MV-4-11 (cell line): ENCODE measurements at regions not wholly inside any gene's neighbourhood (a gene's known extent, or its start where the extent isn't known, plus 50 kb on each side); places are given as distances from the start of the nearest gene placed in this dataset.

Experiments used
- DNase-seq: peaks from one replicate; lab custom pipeline; 2025; lab: John Stamatoyannopoulos, UW

DNA sequence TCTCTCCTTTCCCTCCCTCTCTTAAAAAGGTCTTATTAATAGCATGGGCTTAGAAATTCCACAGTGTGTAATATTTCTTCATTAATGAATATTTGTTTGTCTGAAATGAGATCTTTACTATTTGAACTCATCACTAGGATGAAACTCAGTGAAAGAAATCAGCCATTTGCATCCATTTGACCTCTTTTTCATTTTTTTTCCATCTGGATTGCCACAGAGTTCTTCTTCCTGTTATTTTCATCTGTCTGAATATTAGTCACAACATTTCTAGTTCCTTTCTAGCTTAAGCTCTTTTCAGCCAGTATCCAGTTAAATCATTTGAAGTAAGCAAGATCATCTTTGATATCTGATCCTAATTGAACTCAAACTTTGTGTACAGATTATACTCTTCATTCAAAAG is 69.2 kb upstream of the PLS3 start:
- no peak for DNase-seq

DNA sequence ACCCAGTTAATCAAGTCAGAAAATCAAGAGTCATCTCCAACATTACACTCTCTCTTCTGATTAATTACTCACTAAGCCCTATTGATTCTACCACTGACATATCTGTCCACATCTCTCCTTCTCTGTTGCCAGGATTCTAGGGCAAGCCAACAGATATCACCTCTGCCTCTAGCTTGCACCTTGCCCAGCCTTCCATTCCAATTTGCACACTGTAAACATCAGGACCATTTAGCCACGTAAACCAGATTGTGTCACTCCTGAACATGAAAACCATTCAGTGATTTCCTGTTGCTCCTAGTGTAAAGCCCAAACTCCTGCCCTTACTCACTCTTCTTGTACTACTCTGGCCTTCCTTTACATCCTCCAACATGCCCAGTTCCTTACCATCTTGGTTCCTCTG is 68.0 kb upstream of the PLS3 start:
- no peak for DNase-seq

GRCh38 chrX:115494161-115494560 is 66.8 kb upstream of the PLS3 start:
- DNase-seq = no peak

- DNase-seq = peak; percentile 88
Measured at GRCh38 chrX:115499112-115499805, 61.7 kb upstream of the PLS3 start.

DNA sequence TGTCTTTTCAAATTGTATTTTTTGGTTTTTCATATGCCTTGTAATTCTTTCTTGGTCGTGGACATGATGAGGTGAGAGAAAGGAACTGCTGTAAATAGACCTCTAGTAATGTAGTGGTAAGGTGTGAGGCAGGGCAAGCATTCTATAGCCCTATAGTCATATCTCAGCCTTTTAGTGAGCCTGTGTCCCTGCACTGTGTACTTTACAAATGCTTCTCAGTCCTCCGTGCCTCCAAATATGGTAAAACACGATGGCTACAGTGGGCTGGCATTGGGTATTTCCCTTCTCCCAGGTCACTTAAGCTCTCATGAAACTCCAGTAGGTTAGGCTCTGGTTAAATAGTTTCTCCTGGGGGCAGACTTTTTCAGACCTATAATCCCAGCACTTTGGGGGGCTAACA is 57.9 kb upstream of the PLS3 start:
- DNase-seq = no peak

- no peak for DNase-seq
Measured at GRCh38 chrX:115504167-115504566, 56.8 kb upstream of the PLS3 start.
